Skin epidermis (tissue), 12 donors: ENCODE measurements at regions not wholly inside any gene's neighbourhood (a gene's known extent, or its start where the extent isn't known, plus 50 kb on each side); places are given as distances from the start of the nearest gene placed in this dataset.
A peak's percentile ranks its signal among the peaks of the same experiment; 100 is the strongest.

Experiments
- H3K27ac ChIP-seq, 21 experiments: fragments of 200-600 bp; sonication (generic) in 11 of 21; one replicate each; pipeline ENCODE4 v1.5.0; 2020; ENCODE audit warnings: mild to moderate bottlenecking in 3 of 21, inconsistent platforms in 2 of 21, moderate library complexity in 2 of 21
- H3K4me3 ChIP-seq, 7 experiments: fragments of 200-600 bp; sonication (generic) in 2 of 7; one replicate each; pipeline ENCODE4 v1.5.0; 2020; ENCODE audit warnings: inconsistent platforms in 2 of 7, mild to moderate bottlenecking in 2 of 7, moderate library complexity in 1 of 7

DNA sequence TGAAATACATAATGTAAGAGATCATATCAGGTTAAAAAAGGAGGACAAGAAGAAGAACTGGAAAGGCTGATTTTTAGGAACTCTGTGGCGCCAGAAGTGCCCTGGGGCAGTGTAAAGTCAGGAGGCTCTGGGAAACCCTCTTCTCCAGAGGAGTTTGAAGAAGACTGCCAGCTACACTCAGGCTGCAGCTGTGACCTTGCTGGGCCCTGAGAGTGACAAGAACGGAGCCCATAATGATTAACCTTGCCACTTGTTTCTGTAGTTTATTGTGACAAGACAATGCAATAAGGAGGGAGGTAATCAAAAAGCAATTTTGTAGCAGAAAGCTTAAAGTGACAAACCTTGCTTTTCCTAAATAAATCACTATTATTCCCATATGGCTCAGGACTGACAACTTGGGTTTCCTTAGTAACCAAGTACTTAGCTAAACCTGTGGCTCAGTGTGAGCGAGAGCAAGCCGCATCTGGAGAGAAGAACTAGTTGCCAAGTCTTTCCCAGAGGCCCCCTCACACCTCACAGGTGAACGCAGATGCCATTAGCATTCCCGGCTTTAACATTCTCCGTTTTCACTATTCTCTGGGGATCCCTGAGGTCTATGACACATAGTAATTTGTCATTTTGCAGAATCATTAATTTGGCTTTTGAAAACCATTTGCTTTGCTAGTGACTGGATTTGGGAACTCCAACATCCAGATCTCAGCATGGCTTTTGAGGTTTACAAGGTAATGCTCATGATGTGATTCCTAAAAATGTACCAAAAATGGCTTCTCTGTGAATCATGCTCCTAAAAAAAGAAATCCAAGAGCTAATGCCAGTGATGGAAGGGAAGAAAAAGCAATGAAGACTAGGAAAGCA, 115.9 kb downstream of the OMA1 start:
- H3K4me3 ChIP-seq: no peak overlapping the region
- no peak overlapping the region for H3K27ac ChIP-seq

- H3K27ac ChIP-seq: no peak overlapping the region
- no peak overlapping the region for H3K4me3 ChIP-seq
Measured at GRCh38 chr1:58426918-58427317, 119.6 kb downstream of the OMA1 start.

DNA sequence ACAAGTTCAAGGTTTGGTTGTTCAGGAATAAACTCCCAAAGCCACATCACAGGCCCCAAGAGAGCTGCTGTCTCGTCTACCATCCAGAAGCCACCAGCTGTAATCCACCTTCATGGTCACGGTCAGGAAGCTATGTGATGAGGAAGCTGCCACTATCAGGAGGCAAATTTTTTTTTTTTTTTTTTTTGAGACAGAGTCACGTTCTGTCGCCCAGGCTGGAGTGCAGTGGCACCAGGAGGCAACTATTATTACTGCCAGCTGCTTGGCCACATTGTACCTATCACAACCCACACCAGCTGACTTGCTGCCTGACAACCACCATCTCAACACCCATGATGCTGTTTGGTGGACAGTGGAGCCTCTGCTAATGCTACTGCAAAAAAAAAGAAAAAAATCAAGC, 124.1 kb downstream of the OMA1 start:
- no peak overlapping the region for H3K27ac ChIP-seq
- H3K4me3 ChIP-seq: no peak overlapping the region

DNA sequence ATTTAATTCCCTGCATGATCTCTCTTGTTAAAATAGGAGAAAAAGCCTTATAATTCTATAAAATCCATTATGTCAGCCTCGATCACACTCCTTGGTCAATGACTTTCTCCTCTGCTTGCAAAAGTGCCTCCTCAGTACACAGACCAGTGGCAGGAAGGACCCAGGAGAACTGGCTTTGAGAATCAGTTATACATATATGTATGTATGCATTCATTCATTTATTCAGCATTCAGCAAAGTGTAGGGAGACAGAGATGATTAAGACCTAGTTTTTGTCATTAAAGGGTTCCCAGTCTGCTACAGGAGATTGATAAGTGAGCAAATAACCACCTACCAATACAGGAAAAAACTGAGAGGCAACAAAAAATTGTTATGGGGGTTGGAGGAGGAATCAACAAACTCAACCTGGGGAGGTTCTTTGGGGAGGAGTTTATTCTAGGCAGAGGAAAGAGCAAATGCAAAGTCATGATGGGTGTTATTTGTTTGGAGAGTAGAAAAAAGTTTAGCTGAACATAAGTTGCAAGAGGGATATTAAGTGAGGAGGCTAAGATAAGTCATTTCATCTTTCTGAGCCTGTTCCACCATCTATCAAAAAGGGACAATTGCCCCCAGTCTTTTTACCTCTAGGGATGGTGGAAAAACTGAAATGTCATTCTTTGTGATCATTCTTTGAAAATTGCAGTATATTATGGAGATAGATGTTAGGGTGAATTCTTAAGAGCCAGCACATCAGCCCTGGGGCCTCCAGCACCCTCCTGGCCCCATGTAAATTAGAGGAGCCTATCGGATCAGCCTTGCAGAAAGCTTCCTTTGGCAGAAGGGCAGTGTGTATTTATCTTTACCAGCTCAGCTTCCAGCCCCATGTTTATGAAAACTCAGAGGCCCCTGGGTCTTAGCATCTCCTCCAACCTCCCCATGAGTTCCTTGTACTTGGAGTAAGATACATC, 128.0 kb downstream of the OMA1 start:
- no peak overlapping the region for H3K27ac ChIP-seq

GRCh38 chr1:58412071-58412580, 134.4 kb downstream of the OMA1 start:
- no peak overlapping the region for H3K4me3 ChIP-seq

More for the DNA sequence above, 128.0 kb downstream of the OMA1 start:
- no peak overlapping the region for H3K4me3 ChIP-seq

GRCh38 chr1:58409890-58410289, 136.6 kb downstream of the OMA1 start:
- Histone ChIP-seq H3K27ac (no peak overlapping the region), H3K4me3 (no peak overlapping the region)

More at GRCh38 chr1:58412071-58412580, 134.4 kb downstream of the OMA1 start:
- peak overlapping the region in 1 of 21 experiments; percentile 10 for H3K27ac ChIP-seq

- H3K27ac ChIP-seq: no peak overlapping the region
- H3K4me3 ChIP-seq: no peak overlapping the region
Measured at GRCh38 chr1:58409336-58409735, 137.2 kb downstream of the OMA1 start.

- H3K27ac ChIP-seq: no peak overlapping the region
Measured at GRCh38 chr1:58406301-58407071, 140.0 kb downstream of the OMA1 start.

DNA sequence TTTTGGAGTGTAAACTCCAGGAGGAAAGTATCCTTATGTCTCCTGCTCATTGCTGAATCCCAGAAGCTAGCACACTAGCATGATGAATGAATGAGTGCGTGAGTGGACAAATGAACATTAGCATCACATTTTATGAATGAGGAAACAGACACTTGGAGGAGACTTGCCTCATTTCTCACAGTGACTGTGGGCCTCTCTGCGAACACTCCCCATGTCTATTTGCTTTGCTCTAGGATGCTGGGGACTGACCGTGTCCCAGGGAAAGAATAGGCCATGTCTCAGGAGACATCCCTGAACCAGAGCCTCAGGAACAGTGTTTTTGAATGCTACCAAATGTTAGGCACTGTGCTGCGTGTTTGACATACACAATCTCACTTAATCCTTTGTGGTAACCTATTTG, 140.9 kb downstream of the OMA1 start:
- Histone ChIP-seq H3K4me3 (no peak overlapping the region), H3K27ac (no peak overlapping the region)

More at GRCh38 chr1:58406301-58407071, 140.0 kb downstream of the OMA1 start:
- H3K4me3 ChIP-seq: no peak overlapping the region

GRCh38 chr1:58403894-58404293, 142.6 kb downstream of the OMA1 start:
- no peak overlapping the region for H3K27ac ChIP-seq
- H3K4me3 ChIP-seq: no peak overlapping the region

- Histone ChIP-seq H3K4me3 (no peak overlapping the region), H3K27ac (peak overlapping the region in 2 of 21 experiments; percentile 41 to 43)
Measured at GRCh38 chr1:58402444-58402843, 144.1 kb downstream of the OMA1 start.

- H3K4me3 ChIP-seq: no peak overlapping the region
- peak overlapping the region in 2 of 21 experiments; percentile 41 to 43 for H3K27ac ChIP-seq
Measured at GRCh38 chr1:58401991-58402390, 144.5 kb downstream of the OMA1 start.

DNA sequence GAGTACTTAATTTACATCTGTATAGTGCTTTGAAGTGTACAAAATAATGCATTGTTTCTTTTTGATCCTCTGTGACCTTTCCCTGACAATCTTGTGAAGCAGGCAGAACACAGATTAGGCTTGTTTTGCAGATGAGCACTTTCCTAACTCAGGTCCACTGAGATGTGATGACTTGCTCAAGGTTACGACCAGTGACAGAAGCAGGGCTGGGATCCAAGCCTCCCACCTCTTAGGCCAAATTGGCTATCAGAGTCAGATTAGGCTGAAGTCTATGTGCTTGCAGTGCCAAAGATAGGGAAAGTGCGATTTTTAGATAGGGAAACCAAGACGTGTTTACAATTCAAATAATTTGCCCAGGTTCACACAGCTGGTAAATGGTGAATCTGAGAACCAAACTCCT, 147.3 kb downstream of the OMA1 start:
- H3K4me3 ChIP-seq: no peak overlapping the region
- H3K27ac ChIP-seq: no peak overlapping the region

GRCh38 chr1:58398714-58399113, 147.8 kb downstream of the OMA1 start:
- Histone ChIP-seq H3K27ac (no peak overlapping the region), H3K4me3 (no peak overlapping the region)

GRCh38 chr1:58397187-58397820, 149.2 kb downstream of the OMA1 start:
- no peak overlapping the region for H3K4me3 ChIP-seq

GRCh38 chr1:58396150-58396549, 150.4 kb downstream of the OMA1 start:
- Histone ChIP-seq H3K4me3 (no peak overlapping the region), H3K27ac (peak overlapping the region in 1 of 21 experiments; percentile 54)

More at GRCh38 chr1:58397187-58397820, 149.2 kb downstream of the OMA1 start:
- H3K27ac ChIP-seq: no peak overlapping the region

DNA sequence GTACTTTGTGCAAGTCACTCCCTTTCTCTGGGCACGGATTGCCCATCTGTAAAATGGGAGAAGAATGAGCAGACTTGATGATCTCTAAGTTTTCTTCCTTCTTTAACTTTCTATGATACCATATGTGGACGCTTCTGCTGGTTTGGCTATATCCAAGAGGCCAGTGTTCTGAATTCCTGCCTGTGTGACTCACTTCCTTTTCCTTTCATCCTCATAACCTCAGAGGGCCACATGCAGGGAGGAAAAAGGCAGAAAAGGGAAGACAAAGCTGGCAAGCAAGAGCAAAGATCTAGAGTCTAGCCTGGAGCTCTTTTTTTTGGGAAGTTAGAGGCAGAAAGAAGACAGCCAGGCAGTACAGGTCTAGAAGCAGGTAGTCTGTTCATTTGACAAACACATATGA, 151.2 kb downstream of the OMA1 start:
- Histone ChIP-seq H3K27ac (peak overlapping the region in 3 of 21 experiments; percentile 6 to 54 (median 20)), H3K4me3 (no peak overlapping the region)

DNA sequence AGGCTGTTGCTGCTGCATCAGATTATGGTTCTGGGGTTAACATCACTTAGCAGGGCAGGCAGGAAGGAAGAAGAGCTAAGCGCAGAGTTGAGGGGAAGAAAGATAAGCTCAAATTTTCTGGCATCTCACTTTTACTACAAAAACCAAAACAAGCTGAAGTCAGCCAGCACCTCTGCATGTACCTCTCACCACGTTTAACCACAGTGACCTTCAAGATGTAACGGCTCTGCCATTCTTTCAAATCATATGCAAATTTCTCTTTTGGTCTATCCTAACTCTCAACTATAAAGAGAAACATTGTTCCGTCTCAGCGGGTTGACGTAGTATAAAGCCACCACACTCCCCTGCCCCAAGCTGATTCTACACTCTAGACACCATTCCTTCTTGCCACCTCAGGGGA, 154.4 kb downstream of the OMA1 start:
- Histone ChIP-seq H3K27ac (no peak overlapping the region), H3K4me3 (no peak overlapping the region)

GRCh38 chr1:58391514-58391913, 155.0 kb downstream of the OMA1 start:
- no peak overlapping the region for H3K27ac ChIP-seq
- H3K4me3 ChIP-seq: no peak overlapping the region
